Limb (tissue), 2 donors: ENCODE measurements at regions not wholly inside any gene's neighbourhood (a gene's known extent, or its start where the extent isn't known, plus 50 kb on each side); places are given as distances from the start of the nearest gene placed in this dataset.

Experiments
- DNase-seq, 2 donors: peaks; one replicate each; pipeline ENCODE4 v3.0.0-alpha.2; 2016; ENCODE audit errors: extremely low spot score in 2 of 2

- DNase-seq, result no peak
Measured at GRCh38 chr13:104408733-104409132, 1342.5 kb upstream of the SLC10A2 start.

DNA sequence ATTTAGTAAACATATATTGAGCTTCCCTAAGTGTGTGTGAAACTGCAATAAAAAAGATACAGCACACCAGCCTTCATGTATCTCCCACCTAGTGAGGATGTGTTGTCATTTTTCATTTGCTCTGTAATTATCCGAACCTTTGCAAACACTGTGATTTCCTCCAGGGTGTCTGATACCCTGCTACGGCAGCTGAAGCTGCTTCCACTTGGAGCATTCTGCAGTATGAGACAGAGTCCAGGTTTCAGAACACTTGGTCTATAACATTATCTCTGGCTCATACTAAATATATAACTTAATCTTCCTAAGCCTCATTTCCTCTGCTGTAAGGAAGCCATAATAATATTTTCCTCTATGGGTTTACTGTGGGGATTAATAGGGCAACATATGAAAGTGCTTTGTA lies 1338.1 kb upstream of the SLC10A2 start:
- DNase-seq, result no peak

DNA sequence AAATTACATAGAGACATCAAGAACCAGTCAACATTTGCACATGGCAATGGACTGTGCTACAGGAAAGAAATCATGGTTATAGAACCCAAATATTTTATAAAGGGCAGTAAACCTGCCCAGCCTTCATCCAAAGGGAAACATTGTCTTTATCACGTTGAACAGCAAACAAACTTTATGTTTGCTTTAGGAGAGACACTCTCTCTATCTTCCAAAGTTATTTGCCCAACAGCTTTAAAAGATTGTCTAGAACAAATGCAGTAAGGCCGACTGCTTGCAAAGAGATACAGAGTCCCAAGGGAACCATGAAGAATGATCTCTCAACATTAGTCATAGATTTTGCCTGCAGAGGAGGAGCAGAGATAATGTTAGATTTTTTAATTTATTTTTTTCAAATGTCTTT lies 1323.5 kb upstream of the SLC10A2 start:
- no peak for DNase-seq

- no peak for DNase-seq
Measured at GRCh38 chr13:104387510-104387909, 1321.3 kb upstream of the SLC10A2 start.

DNA sequence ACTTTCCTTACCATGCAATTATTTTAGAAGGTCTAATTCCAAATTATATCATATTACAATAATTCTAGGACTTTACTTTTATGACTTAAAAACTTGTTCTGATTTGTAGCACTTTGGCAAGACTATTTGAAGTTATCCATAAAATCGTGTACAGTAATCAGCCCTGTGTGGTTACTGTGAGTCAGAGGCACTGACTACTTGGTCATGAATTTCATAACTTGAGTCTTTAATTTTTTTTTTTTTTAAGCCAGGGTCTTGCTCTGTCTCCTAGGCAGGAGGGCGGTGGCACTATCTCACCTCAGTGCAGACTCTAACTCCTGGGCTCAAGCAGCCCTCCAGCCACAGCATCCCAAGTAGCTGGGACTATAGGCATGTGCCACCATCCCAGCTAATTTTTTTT lies 1319.2 kb upstream of the SLC10A2 start:
- no peak for DNase-seq

DNA sequence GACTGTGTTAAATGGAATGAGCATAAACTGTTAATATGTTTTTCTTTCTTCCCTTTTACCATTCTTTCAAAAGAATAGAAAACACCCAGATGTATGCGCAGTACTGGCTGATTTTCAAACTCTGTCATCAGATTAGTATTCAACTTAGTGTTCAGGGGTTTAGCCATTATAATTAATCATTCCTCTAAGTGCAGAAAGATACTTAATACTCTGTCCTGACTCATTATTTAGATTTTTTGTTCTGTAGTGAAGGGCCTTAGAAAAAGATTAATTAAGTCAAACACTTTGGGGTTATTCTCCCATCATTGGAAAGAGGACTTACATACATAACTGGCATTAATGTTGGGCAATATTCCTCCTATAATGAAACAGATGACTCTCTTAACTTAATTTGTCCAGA lies 1316.7 kb upstream of the SLC10A2 start:
- no peak for DNase-seq

DNA sequence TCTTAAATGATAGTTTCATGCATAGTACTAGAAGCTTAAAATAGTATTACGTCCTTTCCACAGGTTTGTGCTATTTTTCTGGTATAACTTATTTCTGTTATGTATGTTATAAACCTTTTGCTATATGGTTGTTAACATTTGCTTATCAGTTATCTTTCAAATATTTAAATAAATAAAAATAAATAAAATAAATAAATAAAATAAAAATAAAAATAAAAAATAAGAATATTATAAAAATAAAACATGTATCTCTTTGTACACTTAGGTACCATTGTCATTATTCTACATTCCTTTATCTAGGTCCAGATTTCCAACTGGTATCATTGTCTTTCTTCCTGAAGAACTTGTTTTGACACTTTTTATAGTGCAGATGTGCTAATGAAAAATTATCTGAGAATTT lies 1310.4 kb upstream of the SLC10A2 start:
- DNase-seq, result no peak

- no peak for DNase-seq
Measured at GRCh38 chr13:104375614-104376013, 1309.4 kb upstream of the SLC10A2 start.

GRCh38 chr13:104372095-104372655 lies 1306.0 kb upstream of the SLC10A2 start:
- DNase-seq, result no peak

GRCh38 chr13:104365430-104365829 lies 1299.2 kb upstream of the SLC10A2 start:
- no peak for DNase-seq

- DNase-seq, result no peak
Measured at GRCh38 chr13:104357672-104358354, 1291.6 kb upstream of the SLC10A2 start.

- no peak for DNase-seq
Measured at GRCh38 chr13:104357174-104357573, 1291.0 kb upstream of the SLC10A2 start.

DNA sequence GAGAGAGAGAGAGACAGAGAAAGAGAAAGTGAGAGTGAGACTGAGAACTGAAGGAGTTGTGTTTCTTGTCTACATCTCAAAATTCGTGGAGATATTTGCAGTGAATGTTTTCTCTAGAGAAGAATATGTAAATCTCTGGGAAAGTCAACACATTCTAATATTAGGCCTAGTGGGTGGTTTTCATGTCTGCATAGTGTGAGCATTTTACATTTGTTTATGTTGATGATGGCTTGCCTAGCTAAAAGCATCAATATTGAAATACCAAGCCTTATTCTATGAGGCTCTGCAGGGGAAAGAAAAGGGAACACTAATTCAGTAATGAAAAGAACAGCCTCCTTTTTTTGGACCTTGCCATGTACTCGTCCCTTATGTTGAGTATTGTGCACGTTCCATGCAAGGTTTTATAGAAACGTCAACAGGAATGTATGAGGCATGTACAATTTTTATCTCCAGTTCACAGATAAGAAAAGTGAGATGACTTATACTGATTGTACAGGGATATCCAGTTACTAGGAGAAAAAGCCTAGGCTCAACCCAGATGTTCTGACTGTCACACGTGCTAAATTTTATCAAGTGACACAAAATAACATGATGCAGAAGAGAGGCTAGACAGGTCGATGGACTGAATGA lies 1288.9 kb upstream of the SLC10A2 start:
- no peak for DNase-seq

DNA sequence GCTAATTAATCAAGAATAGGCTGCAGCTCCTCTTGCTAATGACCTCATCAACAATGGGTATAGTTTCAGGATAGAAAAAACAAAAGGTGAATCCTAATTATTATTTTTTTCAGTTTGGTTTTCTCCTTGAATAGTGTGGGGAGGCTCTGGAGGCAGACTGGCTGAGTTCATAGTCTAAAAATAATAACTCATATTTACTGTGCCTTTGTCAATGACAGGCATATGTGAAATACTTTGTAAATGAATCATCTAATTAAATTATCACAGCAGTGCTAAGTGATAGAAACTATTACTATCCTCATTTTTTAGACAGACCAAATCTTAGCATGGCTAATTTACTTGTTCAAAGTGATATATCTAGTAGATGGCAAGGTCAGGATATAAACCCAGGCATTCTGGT lies 1261.0 kb upstream of the SLC10A2 start:
- DNase-seq, result no peak

GRCh38 chr13:104326523-104326922 lies 1260.3 kb upstream of the SLC10A2 start:
- DNase-seq, result no peak

DNA sequence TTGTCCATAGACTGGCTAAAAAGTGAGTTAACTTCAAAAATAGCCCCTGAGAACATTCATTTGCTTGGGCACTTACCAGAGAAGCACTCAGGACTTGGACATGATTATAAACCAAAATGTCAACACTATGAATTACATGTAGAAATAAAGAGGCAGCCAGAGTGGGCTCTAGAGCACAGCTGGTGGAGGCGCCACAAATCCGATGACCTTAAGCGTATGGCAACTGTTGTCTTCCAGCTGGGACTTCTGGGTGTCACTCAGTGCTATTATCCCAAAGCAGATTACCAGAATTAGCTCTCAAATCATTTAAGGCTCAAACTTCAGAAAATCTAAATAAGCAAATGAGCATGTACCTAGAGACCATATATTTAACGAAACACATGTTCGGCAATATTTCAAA lies 1255.5 kb upstream of the SLC10A2 start:
- DNase-seq, result no peak

DNA sequence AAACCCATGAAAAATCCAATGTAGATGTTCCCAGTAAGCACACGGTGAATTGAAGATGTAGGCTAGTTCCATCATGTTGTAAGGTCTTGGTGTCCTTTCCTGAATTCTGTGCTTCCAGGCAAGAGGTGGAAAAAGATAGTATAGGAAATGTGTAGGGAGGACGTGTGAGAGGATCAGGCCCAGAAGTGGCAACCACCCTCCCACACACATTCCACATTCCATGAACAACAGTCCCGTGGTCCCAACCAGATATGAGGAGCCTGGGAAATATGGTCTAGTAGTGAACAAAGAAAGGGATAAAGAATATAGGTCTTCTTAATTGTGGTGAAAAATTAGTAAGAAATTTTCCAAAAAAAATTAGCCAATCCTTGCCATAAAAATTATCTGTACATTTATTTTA lies 1254.2 kb upstream of the SLC10A2 start:
- no peak for DNase-seq

GRCh38 chr13:104318121-104318520 lies 1251.9 kb upstream of the SLC10A2 start:
- DNase-seq, result peak in 1 of 2 donors; percentile 63

DNA sequence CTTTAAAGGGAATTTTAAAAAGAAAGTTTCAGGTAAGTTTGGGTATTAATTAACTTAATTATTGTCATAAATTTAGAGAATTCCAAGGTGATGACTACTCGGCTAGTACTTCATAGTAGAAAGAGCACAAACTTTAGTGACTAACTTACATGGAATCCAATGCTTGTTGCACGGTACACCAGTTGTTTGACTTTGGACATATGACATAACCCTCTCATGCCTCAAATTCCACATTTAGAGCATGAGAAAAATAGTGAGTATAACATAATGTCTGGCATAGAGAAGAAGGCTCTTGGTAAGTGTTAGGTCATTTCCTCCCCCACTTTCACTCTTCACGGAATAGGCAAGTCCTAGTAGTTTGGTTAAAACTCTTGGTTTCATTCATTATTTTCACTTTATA lies 1249.4 kb upstream of the SLC10A2 start:
- DNase-seq, result no peak

GRCh38 chr13:104314926-104315535 lies 1248.8 kb upstream of the SLC10A2 start:
- DNase-seq, result no peak

DNA sequence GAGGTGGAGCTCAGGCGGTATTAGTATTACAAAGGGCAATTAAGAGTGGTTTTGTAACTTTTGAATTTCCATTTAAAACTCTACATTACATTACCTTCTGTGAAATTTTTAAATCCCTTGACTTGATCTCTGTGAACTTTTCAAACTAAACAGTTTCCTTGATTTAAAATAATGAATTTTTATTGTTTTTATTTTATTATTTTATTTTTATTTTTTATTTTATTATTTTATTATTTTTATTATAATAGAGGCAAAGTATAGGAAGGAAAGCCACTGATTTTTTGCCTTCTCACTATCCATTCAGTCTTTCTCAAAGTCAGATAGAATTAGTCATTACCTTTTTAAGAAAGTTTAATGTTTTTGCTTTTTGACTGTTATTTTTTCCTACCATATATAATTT lies 1248.1 kb upstream of the SLC10A2 start:
- no peak for DNase-seq

GRCh38 chr13:104310861-104311260 lies 1244.6 kb upstream of the SLC10A2 start:
- no peak for DNase-seq

- no peak for DNase-seq
Measured at GRCh38 chr13:104309431-104309830, 1243.2 kb upstream of the SLC10A2 start.
